GM21529 (cell line): ENCODE measurements at regions not wholly inside any gene's neighbourhood (a gene's known extent, or its start where the extent isn't known, plus 50 kb on each side); places are given as distances from the start of the nearest gene placed in this dataset.
A peak's percentile ranks its signal among the peaks of the same experiment; 100 is the strongest.

Source experiments
- ATAC-seq: cut with Tn5 transposase; IDR thresholded peaks from one replicate; pipeline ENCODE4 v1.9.1; 2021; ENCODE audit not compliant: unreplicated experiment

DNA sequence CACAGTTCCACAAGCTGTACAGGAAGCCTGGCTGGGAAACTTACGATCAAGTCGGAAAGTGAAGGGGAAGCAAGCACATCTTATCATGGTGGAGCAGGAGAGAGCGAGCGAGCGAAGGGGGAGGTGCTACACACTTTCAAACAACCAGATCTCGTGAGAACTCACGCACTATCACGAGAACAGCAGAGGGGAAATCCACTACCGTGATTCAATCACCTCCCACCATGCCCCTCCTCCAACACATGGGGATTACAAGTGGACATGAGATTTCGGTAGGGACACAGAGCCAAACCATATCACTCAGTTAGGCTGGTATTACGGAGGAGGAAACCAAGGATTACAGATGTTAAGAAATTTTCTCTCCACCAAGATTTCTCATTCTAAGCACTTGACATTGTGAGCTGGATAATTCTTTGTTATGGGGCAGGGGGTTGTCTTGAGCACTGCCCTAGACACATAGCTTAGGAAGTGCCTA lies 262.0 kb upstream of the G2E3 start:
- no peak for ATAC-seq

DNA sequence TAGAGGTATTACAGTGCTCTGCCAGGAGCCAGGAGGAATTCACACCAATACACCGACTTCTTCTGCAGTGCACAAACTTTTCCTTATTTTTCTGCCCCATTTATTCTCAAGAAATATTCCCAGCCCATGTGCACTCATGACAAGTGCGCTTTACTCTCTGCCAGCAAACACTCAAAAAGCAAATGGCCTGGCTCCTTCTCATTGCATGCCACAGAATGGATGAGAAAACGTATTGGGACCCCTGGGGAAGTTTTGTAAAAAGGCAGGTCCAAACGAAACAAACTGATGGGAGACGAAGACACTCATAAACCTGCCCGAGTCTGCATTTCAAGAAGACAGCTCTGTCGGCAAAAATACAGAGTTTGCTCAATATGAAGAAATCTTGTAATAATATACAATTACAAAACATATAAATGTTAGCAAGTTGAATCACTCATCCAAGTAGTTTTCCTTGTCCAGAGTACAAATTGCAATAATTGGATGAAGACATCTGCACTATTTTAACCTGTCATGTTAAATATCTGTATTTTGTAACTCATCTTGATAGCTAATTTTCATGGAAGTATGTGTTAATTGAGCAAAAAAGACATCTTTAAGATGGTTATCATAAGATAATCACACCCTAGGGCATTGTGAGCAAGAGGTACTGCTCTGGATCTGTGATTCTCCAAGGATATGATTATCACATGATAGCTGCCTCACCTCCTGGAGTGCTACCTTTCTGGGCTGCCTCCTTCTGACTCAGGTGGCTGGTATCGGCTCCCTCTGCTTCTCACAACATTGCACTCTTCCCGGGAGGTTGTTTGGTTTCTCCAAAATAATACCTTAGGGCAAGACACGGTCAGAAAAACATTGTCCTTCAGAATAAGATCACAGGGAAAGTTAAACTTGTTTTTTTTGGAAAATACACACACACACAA lies 260.8 kb upstream of the G2E3 start:
- ATAC-seq, result no peak

DNA sequence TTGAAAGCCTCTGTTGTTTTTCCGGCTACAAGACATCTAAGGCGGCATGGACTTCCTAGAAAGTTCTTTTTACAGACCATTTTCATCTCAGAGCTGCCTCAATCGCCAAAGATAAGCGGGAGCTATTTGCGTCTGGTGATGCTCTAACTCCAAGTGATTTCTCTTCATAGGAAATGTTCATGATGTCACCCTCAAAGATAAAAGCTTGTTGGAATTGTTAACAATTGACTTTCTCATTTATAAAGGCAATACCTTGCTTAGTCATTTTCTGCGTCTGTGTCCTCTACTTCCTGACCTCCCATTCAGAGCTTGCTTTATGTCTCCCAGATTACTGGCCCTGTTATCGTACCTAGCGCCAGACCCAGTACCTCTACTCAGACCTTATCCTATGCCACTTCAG lies 259.0 kb upstream of the G2E3 start:
- ATAC-seq, result no peak

DNA sequence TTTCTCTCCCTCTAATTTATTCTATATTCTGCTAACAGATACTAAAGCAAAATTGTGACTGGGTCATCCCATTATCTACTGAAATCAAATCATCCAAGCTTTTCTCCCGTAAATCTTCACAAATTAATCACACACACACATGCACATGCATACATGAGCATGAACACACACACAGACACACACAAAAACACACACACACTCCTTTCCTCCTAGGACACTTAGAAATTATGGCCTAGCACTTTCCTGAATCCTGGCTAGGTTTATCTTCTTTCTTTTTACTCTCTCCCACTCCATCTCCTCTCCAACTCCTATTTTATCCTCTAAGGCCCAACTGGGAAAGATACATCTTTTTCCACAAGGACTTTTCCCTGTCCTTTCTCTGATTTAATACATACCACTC lies 255.6 kb upstream of the G2E3 start:
- no peak for ATAC-seq

DNA sequence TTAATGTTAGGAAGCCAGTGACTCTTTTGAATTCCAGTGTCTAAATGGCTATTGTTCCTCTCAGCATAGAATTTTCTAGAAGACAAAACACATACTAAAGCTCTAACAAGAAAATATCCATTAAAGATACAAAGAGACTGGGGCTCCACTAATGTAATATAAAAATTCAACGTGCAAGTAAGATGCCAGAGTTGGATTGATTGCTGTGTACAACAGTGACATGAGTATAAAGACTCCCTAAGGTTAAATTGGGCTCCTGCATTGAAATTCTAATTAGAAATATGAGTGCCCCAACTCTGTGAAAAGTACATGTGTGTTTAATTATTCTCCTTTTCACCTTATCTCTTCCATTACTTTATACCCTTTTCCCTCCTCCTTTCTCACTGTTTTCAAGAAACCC lies 253.6 kb upstream of the G2E3 start:
- no peak for ATAC-seq

DNA sequence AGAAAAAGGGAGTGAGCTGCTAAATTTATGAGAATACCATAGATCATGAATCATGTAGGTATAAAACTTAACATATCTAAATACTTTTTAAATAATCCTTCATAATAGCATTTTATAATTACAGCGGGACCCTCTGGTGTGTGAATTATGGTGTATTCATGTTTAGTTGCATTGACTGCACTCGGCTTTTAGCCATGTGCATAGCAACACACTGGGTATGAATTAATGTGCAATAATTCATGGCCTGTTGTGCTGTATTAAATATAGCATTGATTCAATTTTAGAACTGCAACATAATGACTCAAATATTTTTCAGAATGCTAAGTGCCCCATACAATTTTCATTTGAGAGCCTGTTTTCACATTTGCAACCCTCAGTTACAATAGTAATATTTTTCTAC lies 249.6 kb upstream of the G2E3 start:
- ATAC-seq, result no peak

DNA sequence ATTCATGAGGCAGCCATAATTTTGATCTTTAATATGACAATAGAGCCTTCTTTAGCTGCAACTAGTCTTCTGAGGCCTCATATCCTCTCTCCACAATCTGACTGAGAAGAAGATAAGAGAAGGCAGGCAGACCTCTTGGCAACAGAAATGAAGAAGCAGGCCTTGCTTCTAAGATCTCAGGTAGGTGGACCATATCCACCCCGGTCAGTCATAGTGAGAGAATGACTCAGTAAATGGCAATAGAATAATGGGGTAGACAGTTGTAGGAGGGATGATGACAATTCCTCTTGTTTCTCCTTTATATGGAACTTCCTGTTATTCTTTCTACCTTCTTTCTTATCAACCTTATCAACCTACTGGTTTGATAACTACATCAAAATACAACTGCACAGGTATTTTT lies 246.7 kb upstream of the G2E3 start:
- ATAC-seq, result peak; percentile 82

DNA sequence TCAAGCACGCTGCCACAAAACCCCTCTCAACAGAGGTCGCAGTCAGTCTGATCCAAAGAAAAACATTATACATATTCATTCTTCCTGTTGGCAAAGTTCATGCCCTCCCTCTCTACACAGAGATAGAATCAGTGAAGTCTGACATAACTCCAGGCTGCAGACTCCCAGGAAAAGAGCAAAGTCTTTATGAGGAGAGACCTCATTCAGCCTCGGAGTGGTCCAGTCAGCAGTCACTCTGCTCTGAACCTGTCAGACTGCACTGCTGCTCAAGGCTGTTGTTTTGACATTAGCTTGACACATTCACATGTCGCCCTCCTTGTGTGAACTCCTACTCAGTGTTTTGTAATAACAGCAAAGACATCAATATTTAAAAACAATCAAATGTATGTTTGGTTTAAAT lies 241.2 kb upstream of the G2E3 start:
- ATAC-seq, result no peak

DNA sequence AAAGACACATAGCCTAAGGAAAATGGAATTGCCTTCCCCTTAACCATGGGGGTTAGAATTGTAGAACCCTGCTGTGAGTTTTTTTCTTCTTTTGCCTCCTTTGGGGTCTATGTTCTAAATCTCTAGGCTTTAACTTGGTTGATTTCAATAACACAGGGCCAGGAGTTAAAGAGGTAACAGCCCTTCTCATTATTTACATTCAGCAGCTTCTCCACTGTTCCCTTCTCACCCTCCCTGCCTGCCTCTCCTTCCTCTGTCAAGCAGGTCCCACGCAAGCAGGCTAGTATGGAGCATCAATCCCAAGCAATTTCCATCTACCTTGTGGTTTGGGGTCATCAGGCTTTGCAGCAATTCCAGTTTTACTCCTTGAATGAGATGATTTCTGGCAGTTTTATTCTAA lies 236.1 kb upstream of the G2E3 start:
- ATAC-seq, result no peak

DNA sequence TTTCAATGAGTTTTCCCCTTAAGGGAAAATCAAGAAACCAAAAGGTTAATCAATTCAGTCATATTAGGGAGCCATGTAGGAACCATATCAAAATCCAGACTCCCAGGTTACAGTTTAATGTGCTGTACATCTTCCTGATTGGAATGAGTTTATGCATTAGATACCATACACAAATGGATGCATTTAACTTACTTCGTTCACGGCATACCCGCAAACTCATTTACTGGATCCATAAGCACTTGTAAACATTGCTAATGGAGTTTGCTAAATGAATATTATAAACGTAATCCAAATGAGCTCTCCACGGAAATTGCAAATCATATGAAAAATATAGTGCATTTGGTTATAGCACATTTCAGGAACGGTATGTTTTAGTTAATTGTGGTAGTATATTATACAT lies 228.9 kb upstream of the G2E3 start:
- no peak for ATAC-seq

DNA sequence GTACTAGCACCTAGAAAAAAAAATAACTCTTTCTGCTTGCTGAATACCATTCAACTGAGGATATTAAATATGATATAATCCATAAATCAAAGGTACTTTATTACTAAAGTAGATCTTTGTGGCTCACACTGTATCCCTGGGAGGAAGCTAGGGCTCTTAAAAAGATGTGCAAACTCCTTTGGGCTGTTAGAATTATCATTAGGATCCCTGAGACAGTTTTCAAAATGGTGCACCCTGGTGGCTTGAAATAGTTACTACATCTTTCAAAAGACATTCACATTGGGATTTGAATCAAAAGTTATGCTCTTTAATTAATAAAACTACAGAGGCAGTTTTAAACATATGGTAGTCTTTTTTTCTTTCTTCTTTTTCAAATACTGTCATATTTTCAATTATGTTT lies 228.5 kb upstream of the G2E3 start:
- ATAC-seq, result no peak

DNA sequence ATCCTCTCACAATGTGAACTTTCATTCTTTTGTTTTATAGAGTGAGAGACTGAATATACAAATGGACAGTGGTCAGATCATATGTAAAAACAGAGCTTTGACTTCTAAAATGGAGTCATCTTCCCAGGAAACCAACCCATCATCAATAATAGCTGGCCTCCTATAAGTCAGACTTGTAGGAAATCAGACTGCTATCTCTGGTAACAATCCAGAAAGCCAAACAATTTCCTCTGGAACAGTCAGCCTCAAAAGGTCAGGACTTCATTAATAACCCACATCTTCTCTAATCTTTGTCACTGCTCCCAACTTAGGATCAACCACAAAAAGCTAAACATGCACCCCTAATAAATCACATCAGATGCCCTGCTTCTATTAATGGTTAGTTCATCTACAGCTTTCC lies 227.9 kb upstream of the G2E3 start:
- no peak for ATAC-seq

DNA sequence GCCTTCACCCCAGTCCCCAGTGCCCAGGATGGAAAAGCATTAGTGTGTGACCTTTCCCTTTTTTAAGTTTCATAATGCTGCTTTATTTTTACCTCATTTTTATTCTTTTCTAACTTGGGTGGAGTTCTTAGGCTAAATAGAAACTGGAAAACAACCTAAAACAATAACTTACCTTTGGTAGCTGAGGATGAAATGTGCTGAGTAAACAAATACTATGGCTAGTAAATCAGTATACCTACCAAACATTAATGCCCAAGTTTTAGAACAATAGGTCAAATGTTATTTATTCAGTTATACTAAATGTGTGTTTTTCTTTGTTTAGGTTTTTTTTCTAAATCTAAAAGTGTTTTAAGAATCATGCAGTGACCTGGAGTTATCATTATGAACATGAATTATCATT lies 226.6 kb upstream of the G2E3 start:
- ATAC-seq, result no peak

DNA sequence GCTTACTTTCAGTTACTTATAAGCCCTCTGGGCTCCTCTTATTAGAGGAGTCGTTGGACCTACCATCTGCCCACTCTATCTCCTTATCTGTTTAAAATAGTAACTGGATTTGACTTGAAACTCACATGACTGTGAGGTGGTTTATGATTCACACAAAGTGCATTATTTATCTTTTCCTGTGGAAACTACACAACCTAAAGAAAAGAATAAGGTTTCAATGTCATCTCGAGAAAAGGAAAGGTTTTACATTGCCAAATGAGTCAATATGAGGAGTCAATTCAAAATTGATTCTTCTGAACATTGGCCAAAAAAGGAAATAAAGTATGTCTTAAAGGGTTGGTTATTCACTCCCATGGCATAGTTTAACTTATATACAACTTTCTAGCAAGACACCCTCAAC lies 225.0 kb upstream of the G2E3 start:
- ATAC-seq, result no peak

DNA sequence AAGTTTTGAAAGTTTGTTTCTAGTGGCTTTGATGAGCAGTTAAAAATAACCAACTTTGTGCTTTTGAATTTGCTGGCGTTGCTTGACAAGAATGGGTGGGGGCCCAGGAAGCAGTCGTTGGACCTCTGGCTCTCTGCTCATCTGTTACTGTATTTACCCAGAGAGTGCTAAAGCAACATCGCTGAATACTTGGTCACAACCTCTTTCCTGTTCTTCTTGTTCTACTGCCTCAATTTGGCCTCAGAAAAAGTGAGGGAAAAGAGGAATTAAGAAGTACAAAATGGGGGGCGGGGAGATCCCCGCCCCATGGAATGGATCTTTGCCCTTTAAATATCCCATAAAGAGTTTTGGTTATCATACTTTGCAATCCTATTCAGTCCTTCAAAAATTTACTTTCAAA lies 221.5 kb upstream of the G2E3 start:
- no peak for ATAC-seq

DNA sequence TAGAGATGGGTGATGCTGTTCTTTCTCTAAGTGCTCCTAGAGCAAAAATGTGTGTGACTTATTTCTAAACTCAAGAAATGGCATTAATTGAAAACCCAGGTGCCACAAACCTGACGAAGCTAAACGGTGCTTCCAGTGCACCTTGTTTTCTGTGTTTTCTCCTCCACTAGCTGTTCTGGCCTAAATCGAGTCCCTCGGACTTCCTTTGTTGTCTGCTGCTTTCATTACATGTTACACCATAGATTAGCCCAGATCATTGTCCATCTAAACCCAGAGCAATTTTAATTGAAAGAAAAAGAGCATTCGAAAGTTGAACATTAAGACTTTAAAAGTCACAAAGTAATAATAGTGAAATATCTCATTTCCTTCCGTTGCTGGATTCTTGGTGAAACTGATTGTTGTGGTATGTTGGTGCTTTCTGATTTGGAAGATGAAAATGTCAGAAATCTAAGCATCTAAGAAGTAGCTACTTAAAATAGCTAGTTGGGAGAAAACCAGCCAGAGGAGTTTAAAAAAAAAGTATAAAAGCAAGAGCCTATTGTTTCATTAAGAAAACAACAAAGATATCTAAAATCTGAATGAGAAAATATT lies 219.6 kb upstream of the G2E3 start:
- no peak for ATAC-seq

DNA sequence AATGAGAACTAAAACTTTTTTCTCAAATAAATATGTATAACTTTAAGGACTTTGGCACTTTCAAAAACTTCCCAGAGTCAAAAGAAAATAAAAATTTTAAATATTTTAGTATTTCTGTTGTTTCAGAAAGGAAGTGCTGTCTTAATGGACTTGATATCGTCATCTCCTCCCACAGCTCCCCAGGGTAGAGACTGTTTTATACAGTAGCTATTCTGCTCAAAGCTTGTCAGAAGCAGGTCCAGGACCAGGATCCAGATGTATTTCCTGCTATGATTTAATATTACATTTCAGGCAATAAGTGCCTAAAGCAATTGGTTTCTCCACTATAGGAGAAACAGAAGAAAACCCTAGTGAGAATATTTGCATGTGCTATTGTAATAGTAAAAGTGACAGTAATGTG lies 218.5 kb upstream of the G2E3 start:
- no peak for ATAC-seq

DNA sequence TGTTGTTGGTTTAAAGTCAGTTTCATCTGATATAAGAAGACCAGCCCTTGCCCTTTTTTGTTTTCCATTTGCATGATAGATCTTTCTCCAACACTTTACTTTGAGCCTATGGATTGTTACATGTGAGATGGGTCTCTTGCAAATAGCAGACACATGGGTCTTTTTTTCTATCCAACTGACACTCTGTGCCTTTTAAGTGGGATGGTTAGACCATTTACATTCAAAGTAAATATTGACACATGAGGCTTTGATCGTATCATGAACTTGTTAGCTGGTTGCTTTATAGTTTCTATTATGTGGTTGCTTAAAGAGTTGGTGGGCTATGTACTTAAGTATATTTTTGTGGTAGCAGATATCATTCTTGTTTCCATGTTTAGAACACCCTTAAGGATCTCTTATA lies 213.4 kb upstream of the G2E3 start:
- no peak for ATAC-seq

DNA sequence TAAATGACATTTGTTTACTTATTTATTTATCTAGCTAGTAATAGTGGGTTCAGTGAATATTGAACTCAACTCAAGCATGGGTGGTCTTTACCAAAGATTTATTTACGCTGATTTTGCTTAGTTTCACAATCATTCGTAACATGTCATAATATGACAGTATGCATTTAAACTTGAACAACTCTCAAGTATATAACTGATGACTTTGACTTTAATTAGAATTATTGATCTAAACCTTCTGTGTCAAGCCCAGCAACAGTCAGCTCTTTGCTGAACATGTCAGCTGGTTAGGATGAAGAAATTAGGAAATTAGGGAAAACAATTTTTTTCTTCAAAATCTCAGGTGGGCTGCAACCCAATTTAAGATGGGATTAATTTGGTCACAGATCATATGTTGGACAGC lies 210.5 kb upstream of the G2E3 start:
- no peak for ATAC-seq

DNA sequence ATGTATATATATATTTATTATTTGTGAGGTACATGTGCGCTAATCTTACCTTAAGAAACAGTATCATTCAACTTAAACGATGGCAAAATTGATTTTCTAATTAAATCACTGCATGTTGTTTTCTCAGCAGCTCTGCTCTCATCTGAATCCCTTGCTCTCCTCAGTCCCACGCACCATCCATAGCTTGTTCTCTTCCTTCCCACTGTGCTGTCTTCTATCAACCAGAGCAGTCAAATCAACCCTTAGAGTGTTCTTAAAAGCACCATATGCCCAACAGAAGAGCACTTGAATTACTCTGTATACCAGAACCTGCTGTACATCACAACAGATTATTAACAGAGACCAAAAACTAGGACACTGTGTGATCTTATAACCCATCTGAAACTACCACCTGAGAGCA lies 209.4 kb upstream of the G2E3 start:
- ATAC-seq, result no peak

DNA sequence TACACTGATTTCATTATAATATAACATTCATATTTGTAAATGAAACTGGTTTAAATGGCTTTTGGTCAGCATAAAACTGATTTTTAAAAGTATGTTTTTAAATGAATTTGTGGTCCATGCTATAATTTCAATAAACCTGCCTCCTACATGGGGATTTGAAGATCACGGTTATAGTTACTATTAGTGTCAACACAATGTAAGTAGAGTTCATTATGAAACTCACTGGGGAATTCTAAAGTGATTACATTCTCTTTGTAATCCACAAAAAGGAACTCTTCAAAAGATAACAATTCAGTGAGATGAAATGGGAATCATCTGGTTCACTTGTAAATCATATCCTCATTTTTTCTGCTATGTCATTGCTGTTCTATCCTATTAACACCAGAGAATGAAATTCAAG lies 204.5 kb upstream of the G2E3 start:
- no peak for ATAC-seq

DNA sequence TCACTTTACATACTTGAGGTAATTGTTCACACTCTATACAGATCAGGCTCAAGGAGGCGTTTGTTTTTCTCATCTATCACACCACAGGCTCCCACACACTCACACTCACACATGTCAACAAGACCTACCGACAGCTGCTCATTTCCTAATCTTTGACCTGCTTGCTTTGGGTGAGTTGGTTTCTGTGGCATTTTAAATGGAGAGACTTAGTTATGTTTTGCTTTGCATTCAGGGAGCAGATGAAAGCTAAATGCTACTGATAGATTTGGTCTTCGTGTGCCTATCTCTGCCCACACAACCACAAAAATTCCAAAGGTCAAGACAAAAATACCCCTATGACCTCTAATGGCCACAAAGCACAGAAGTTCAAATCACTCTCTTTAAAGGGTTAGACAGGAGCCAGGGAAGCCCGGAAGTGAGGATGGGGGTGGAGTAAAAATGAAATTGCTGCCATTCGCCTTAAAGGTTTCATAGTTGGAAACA lies 203.5 kb upstream of the G2E3 start:
- peak; percentile 74 for ATAC-seq
